Gastroesophageal sphincter (tissue), 3 donors: ENCODE measurements at regions not wholly inside any gene's neighbourhood (a gene's known extent, or its start where the extent isn't known, plus 50 kb on each side); places are given as distances from the start of the nearest gene placed in this dataset.
A peak's percentile ranks its signal among the peaks of the same experiment; 100 is the strongest.

Experiments
- POLR2A ChIP-seq, 2 donors: fragments of 450-650 bp; IDR thresholded peaks; one replicate each; pipeline ENCODE4 v1.6.1; 2017; ENCODE audit warnings: antibody characterized with exemption in 2 of 2, mild to moderate bottlenecking in 2 of 2, moderate library complexity in 1 of 2
- POLR2AphosphoS5 ChIP-seq: sonication (generic); formaldehyde crosslinking; IDR thresholded peaks from one replicate; pipeline ENCODE4 v1.6.1; 2017; ENCODE audit warnings: antibody characterized with exemption
- TF ChIP-seq, protein P1 (sequence below), 4 experiments: fragments of 200-600 bp in 2 of 4; fragments of 450-650 bp in 2 of 4; sonication (generic) in 1 of 4; IDR thresholded peaks; one replicate each; pipeline ENCODE4 v1.5.1; 2017 to 2019; ENCODE audit warnings: antibody characterized with exemption in 4 of 4, mild to moderate bottlenecking in 2 of 4, moderate library complexity in 2 of 4

DNA sequence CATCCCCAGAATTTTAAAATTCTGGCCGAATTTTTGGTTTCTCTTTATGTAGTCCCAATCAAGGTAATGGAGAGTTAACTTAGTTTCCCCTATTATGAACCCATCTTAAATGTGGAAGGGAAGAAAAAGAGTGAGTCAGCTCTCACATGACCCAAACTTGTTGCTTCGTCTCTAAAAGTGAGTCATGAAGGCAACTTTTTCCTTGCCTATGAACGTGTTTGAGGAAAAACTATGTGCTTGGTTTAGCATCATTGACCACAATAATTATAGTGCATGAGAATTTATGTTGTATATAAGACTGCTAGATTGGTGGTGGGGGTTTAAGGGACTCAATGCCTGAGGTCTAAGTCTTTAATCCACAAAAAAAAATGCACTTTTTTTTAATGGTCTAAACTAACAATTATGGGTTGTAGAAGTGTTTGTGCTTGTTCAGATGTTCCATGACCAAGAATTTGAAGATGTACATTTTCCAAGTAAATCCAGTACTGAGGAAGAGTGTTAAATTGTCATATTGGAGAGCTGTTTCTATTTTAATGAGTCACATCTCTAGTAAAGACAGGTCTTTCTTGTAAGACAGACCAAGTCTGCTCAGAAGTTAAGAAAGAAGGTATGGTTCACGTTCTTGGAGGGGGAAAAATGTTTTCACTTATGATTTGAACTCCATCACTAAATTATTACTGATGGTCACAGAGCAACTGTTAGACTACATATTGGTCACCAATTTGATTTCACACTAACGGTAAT lies 409.9 kb upstream of the MARCKS start:
- TF ChIP-seq POLR2AphosphoS5 (peak; percentile 27), POLR2A (IDR thresholded peaks at IDR 0.05) (no peak)
- TF ChIP-seq, protein P1, sequence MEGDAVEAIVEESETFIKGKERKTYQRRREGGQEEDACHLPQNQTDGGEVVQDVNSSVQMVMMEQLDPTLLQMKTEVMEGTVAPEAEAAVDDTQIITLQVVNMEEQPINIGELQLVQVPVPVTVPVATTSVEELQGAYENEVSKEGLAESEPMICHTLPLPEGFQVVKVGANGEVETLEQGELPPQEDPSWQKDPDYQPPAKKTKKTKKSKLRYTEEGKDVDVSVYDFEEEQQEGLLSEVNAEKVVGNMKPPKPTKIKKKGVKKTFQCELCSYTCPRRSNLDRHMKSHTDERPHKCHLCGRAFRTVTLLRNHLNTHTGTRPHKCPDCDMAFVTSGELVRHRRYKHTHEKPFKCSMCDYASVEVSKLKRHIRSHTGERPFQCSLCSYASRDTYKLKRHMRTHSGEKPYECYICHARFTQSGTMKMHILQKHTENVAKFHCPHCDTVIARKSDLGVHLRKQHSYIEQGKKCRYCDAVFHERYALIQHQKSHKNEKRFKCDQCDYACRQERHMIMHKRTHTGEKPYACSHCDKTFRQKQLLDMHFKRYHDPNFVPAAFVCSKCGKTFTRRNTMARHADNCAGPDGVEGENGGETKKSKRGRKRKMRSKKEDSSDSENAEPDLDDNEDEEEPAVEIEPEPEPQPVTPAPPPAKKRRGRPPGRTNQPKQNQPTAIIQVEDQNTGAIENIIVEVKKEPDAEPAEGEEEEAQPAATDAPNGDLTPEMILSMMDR (IDR thresholded peaks at IDR 0.05) = no peak
